ENCODE measurements at regions not wholly inside any gene's neighbourhood (a gene's known extent, or its start where the extent isn't known, plus 50 kb on each side); places are given as distances from the start of the nearest gene placed in this dataset.
A peak's percentile ranks its signal among the peaks of the same experiment; 100 is the strongest.

DNA sequence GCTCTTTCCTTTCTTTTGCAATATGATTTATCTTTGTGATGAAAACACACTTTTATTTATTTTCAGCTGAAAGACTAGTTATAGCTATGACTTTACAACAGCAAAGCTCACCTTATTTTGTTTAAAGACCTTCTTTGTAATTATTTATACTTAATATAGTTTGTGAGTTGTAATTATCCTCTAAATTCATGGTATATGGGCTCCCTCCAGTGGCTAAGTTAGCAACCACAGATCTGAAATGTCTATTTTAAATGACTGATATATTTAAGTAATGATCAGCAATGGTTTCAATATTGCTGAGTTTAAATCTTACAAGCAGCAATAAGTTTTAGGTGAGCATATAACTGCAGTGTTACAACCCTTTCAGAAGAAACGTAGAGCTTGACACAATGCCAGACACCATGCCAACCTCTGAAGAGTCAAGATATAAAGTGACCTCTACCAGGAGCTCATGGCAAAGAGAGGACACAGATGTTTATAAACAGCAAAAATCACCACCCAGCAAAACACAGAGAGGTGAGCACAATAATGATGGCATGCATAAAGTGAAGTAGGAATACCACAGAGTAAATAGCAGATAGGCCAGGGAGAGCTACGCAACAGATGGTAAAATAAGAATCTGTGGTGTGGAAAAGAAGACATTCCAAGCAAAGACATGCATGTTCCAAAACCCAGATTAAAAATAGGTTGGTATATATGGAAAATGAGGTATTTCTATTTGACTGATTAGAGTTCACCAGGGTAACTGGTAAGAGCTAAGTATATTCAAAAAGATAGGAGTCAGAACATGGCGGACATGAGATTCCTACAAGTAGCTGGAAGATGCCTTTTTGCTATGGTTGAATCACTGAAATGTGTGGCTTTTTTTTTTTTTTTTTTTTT is 143.7 kb upstream of the ZNF385D start:
- TF ChIP-seq, protein P1, sequence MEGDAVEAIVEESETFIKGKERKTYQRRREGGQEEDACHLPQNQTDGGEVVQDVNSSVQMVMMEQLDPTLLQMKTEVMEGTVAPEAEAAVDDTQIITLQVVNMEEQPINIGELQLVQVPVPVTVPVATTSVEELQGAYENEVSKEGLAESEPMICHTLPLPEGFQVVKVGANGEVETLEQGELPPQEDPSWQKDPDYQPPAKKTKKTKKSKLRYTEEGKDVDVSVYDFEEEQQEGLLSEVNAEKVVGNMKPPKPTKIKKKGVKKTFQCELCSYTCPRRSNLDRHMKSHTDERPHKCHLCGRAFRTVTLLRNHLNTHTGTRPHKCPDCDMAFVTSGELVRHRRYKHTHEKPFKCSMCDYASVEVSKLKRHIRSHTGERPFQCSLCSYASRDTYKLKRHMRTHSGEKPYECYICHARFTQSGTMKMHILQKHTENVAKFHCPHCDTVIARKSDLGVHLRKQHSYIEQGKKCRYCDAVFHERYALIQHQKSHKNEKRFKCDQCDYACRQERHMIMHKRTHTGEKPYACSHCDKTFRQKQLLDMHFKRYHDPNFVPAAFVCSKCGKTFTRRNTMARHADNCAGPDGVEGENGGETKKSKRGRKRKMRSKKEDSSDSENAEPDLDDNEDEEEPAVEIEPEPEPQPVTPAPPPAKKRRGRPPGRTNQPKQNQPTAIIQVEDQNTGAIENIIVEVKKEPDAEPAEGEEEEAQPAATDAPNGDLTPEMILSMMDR (conservative IDR thresholded peaks at IDR 0.05) = peak; percentile 82
- no peak overlapping the region for H3K27ac ChIP-seq

DNA sequence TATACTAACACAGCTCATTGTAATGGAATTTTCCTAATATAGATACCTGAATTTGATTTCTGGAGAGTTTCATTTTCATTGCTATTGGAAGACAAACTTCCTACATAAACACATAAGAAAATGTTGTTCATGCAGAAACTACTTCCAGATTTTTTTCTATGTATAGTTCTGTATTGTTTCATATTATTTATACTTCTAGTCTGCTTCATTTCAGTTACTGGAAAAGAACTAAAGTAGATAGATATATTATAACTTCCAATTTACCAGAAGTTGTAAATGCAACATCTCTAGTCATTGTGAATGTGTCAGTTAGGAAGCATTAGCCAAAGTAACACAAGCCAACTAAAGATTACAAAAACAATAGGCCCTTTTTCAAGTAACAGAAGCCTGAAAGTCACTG is 147.3 kb upstream of the ZNF385D start:
- TF ChIP-seq, protein P1 (conservative IDR thresholded peaks at IDR 0.05) = no peak
- H3K27ac ChIP-seq = no peak overlapping the region

DNA sequence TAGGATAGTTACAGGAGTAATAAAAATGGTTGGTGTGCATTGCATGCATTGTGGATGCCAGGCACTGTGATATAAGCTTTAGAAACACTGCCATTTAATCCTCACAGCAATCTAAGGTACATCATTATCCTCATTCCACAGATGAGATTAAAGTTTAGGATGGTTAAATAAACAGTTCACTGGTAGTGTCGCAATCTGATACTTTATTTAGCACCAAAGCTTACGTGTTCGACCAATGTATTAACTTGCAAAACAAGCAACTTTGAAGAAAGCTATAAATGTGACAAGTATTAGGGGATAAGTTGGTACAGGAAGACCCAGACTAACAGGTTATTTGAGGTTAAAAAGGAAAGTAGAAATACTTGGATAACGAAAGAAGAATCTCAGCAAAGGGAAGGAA is 150.5 kb upstream of the ZNF385D start:
- TF ChIP-seq, protein P1 (conservative IDR thresholded peaks at IDR 0.05) = no peak
- no peak overlapping the region for H3K27ac ChIP-seq

DNA sequence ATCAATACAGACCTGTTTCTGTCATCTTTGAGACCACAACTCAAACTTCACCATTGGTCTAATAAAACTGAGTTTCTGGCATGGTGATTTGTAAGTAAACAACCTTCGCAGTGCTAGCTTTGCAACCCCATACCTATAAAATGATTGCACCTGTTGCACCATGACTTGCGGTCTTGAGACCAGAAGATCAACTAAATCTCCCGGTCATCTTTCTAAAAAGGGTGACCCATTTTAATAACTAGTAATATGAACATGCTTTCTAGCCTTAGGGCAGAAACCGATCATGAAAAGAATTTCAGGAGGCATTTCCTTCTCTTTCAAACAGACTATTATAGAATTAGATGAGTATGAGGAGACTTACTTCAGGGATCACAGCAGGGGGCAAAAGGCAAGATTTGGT is 151.9 kb upstream of the ZNF385D start:
- no peak overlapping the region for H3K27ac ChIP-seq
- TF ChIP-seq, protein P1 (conservative IDR thresholded peaks at IDR 0.05) = no peak

DNA sequence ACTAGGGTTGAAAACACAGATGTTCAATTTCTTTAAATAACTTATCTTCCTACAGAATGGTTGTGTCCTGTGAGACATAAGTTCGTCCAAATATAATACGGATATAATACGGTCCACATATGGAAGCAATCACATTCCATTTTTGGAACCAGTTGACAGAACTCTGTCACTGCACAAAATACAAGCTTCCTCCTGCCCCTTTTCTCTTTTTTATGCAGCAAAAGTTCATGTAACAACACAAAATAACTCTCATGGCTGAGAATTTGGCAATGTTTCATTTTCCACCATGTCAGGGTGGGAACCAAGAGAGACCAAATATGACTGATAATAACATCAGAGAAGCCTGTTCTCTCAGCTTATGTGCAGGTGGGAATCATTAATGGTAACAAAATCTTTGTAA is 158.1 kb upstream of the ZNF385D start:
- H3K27ac ChIP-seq = no peak overlapping the region
- TF ChIP-seq, protein P1 (conservative IDR thresholded peaks at IDR 0.05) = no peak

DNA sequence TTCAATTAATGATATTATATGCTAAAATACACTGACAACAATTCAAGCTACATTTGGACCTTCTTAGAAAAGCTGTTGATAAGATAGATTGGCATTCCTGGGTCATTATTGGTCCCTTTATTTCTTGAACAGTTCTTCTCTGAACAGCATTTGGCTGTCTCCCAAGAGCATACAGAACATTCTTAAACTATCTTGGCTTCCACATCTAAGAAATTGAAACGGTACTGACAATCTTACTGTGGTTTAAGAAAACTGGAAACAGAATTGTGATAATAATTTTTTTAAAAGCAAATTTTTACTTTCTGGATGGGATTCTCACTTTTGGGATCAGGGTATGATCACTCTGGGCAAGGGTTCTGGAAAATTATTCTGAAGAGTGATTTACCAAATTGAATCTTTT is 161.7 kb upstream of the ZNF385D start:
- TF ChIP-seq, protein P1 (conservative IDR thresholded peaks at IDR 0.05) = no peak

DNA sequence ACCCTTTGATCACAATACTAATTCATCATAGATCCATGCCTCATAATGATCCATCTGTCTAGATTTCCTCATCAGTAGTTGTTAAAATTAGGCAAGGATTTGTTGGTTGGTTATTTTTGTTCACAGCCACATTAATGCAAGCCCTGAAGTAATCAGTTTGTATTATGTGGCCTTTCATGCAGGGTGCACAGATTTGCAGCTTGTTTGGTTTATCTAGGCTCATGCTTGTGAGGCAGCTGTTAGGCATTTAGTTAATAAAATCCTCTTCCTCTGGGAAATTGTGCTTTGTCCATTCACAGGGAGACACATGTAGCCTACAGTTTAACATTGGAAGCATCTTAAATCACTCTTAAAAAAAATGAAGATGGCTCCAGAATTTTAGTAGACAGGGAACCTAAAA is 162.8 kb upstream of the ZNF385D start:
- H3K27ac ChIP-seq = no peak overlapping the region
- TF ChIP-seq, protein P1 (conservative IDR thresholded peaks at IDR 0.05) = no peak

More for the DNA sequence above, 161.7 kb upstream of the ZNF385D start:
- H3K27ac ChIP-seq = no peak overlapping the region
